CD4-positive, alpha-beta T cell treated with Interleukin-4 for 4 hours (primary cell): ENCODE measurements at regions not wholly inside any gene's neighbourhood (a gene's known extent, or its start where the extent isn't known, plus 50 kb on each side); places are given as distances from the start of the nearest gene placed in this dataset.

Source experiments
- DNase-seq: peaks from one replicate; pipeline ENCODE4 v3.0.0-alpha.2; 2020

- DNase-seq = no peak
Observed at GRCh38 chr20:19958219-19958618, 58.9 kb upstream of the NAA20 start.

- DNase-seq = no peak
Observed at GRCh38 chr20:19958928-19959327, 58.2 kb upstream of the NAA20 start.

GRCh38 chr20:19960745-19961144 is 56.4 kb upstream of the NAA20 start:
- no peak for DNase-seq

- DNase-seq = no peak
Observed at GRCh38 chr20:19961293-19961692, 55.9 kb upstream of the NAA20 start.

GRCh38 chr20:19962958-19963357 is 54.2 kb upstream of the NAA20 start:
- no peak for DNase-seq

- DNase-seq = no peak
Observed at GRCh38 chr20:19964289-19965265, 52.6 kb upstream of the NAA20 start.

- DNase-seq = no peak
Observed at GRCh38 chr20:19966840-19967239, 50.3 kb upstream of the NAA20 start.
